PC-9 (cell line): ENCODE measurements at regions not wholly inside any gene's neighbourhood (a gene's known extent, or its start where the extent isn't known, plus 50 kb on each side); places are given as distances from the start of the nearest gene placed in this dataset.

ENCODE experiments used
- CTCF ChIP-seq: fragments of 200-600 bp; sonication (generic); conservative IDR thresholded peaks from 2 replicates; pipeline ENCODE4 v1.6.1; 2017; ENCODE audit warnings: mixed run types, antibody characterized with exemption, mild to moderate bottlenecking, moderate library complexity
- EZH2 ChIP-seq: fragments of 200-600 bp; sonication (generic); IDR thresholded peaks from 2 replicates; pipeline ENCODE4 v1.8.0; 2017; ENCODE audit warnings: antibody characterized with exemption, low read depth

- TF ChIP-seq CTCF (no peak), EZH2 (no peak)
Observed at GRCh38 chr12:131528144-131528543, 182.7 kb upstream of the SFSWAP start.
